ENCODE measurements at regions not wholly inside any gene's neighbourhood (a gene's known extent, or its start where the extent isn't known, plus 50 kb on each side); places are given as distances from the start of the nearest gene placed in this dataset.

DNA sequence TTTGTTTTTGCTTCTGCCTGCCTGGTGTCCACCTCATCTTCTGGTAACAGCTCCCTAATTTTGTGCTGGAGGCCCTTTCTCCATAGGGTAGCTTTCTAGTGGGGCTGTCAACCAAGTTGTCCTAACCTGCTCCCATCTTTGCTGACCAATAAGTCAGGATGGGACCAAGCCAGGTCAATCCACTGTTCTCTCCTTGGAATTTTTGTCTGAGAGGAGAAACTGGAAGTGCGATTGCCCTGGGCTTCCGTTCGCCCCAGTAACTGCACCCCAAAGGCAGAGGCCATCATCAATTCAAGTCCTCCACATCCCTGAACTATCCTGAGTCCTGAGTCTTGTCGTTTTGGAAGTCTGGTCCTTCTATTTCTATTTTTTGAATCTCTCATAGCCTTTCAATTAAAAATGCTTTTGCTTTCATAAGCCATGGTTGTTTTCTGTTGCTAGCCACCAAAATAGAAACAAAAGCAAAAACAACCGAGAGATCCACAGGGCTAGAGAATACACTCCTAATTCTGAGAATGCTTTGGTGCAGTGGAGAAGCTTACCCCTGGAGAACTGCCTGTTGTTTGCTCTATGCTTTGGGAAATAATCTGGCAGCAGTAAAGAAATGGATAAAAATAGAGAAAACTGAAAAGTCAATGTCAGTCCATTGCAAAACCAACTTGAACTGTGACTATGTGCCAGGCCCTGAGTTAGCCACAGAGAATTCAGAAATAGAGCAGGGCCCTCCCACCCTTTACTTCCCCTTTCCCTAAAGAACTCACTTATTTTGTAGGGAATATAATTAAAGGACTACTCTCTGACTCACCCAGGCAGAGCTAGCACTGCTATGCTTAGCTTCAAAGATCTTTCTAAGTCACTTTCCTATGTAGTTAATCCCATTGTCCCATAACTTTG, 368.1 kb downstream of the CXCL12 start:
- TF ChIP-seq, protein P1, sequence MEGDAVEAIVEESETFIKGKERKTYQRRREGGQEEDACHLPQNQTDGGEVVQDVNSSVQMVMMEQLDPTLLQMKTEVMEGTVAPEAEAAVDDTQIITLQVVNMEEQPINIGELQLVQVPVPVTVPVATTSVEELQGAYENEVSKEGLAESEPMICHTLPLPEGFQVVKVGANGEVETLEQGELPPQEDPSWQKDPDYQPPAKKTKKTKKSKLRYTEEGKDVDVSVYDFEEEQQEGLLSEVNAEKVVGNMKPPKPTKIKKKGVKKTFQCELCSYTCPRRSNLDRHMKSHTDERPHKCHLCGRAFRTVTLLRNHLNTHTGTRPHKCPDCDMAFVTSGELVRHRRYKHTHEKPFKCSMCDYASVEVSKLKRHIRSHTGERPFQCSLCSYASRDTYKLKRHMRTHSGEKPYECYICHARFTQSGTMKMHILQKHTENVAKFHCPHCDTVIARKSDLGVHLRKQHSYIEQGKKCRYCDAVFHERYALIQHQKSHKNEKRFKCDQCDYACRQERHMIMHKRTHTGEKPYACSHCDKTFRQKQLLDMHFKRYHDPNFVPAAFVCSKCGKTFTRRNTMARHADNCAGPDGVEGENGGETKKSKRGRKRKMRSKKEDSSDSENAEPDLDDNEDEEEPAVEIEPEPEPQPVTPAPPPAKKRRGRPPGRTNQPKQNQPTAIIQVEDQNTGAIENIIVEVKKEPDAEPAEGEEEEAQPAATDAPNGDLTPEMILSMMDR (IDR thresholded peaks at IDR 0.05; ENCODE audit: low read depth, low read length): no peak
- no peak overlapping the region for H3K4me3 ChIP-seq (replicated peaks in 1 of 2; ENCODE audit: low read depth in 2 of 2, low read length in 2 of 2)
- peak; percentile 29 to 72 for DNase-seq (ENCODE audit: low read depth in 2 of 2)

DNA sequence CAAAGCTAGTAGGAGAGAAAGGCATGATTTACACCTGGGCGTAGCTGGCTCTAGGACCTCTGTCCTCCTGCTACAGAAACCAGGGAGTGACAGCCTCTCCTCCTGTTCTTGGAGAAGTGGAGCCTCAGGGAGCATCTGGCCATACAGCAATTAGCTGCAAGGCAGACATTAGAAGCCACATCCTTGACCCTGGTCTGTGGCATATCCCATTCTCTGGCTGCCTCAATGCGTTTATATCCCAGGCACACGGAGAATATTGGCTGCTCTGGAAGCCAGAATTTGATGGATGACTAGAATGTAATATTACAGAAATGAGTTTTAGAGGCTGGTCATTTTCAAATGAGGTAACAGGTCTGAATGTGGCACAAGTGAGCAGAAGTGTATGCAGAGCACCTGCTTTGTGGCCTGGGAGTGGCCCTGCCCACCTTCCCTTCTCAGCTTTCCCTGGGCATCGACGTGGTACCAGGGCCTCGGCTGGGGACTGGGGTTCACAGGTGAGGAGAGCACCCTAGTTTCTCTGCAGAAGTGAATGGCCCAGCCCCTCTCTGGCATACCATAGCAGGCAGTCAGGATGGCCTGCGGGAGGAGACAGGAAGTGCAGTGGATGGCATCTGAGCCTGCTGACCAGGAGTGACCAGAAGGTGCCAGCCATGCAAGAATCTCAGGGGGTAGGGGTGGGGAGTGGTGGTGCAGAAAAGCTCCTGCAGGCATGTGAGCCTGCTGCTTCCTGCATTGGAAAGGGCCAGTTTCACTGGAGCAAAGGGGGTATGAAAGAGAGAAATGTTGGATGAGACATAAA, 367.2 kb upstream of the ZNF32 start:
- DNase-seq (ENCODE audit: low read depth in 2 of 2): no peak
- no peak overlapping the region for H3K4me3 ChIP-seq (replicated peaks in 1 of 2; ENCODE audit: low read depth in 2 of 2, low read length in 2 of 2)
- TF ChIP-seq, protein P1 (IDR thresholded peaks at IDR 0.05; ENCODE audit: low read depth, low read length): no peak

DNA sequence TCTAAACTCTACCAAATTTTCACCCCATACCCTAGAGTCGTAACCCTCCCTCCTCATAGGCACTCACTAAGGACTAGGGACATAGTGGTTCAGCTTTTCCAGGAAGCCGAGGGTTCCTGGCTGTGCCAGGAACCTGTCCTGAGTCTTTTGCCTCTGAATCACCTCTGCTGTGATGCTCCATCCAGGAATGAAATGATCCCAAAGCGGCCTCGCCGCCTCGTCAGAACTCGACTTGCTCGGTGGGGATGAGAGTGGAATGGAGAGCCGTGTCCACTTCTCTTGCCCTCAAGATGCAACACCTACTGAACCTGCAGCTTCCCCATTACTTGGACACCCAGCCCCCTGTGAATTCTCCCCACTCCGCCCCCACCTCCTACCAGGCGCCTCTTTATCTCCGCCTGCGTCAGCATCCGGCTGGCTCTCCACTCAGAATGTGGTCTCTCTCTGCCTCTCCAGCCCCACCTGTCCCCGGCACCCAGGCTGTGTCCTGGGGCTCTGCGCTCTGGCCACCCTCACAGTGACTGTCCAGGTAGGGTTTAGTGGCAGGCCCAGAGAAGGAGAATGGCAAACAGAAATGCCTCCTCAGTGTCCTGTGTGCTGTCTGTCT, 366.1 kb upstream of the ZNF32 start:
- TF ChIP-seq, protein P1 (IDR thresholded peaks at IDR 0.05; ENCODE audit: low read depth, low read length): no peak
- no peak overlapping the region for H3K4me3 ChIP-seq (replicated peaks in 1 of 2; ENCODE audit: low read depth in 2 of 2, low read length in 2 of 2)

DNA sequence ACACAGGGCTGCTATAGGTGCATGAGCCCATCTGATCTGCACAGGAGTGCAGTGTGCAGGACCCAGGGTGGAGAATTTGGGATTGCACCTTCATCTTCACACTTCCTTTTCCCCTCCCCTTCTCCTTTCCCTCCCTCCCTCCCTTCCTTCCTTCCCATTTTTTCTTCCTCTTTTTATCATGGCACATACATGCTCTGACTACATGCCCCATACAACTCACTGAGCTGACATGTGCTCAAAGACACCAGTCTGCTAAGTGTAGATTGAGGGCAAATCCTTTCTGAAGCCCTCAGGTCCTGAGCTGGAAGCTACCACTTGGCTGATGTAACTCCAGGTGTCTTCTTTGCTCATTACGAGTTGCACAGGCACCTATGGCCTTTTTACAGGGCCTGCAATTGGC, 365.3 kb upstream of the ZNF32 start:
- H3K4me3 ChIP-seq (replicated peaks in 1 of 2; ENCODE audit: low read depth in 2 of 2, low read length in 2 of 2): no peak overlapping the region
- TF ChIP-seq, protein P1 (IDR thresholded peaks at IDR 0.05; ENCODE audit: low read depth, low read length): no peak
- DNase-seq (ENCODE audit: low read depth in 2 of 2): no peak

More for the DNA sequence above, 366.1 kb upstream of the ZNF32 start:
- no peak for DNase-seq (ENCODE audit: low read depth in 2 of 2)

DNA sequence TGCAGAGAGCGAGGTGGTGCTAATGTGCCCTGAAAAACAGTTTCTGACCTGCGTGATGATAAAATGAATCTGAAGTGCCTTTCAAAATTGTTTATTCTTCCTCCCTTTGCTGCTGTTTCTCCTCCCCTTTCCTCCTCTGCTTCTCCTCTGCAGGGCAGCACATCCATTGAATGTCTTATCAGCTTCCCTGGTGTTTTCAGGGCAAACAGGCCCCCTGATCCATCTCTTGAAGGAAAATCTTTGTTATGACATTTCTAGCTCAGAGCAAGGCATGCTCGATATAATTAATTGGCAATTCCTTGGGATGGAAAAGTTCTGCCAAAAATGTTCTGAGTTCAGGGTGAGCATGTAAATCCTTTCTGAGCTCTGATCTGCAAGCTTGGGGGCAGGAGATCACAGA, 364.2 kb upstream of the ZNF32 start:
- no peak for DNase-seq (ENCODE audit: low read depth in 2 of 2)
- H3K4me3 ChIP-seq (replicated peaks in 1 of 2; ENCODE audit: low read depth in 2 of 2, low read length in 2 of 2): no peak overlapping the region
- TF ChIP-seq, protein P1 (IDR thresholded peaks at IDR 0.05; ENCODE audit: low read depth, low read length): no peak

DNA sequence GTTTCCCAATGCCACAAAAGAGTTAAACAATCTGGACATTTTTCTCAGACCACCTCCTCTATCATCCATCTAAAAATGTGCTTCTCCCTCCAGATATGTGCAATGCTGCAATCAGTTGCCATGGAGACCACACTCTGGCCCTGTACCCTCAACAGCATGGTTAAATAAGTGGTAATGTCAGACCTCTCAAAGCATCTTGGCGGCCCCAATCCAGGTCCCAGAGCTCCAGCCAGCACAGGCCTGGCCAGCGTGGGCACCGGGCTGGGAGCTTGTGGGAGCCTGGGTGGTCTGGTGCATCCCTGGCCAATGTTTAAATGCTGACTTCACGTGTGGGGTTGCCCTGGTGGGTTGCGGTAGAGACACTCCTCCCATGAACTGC, 362.9 kb upstream of the ZNF32 start:
- peak in 1 of 2 donors; percentile 33 for DNase-seq (ENCODE audit: low read depth in 2 of 2)
- H3K4me3 ChIP-seq (replicated peaks in 1 of 2; ENCODE audit: low read depth in 2 of 2, low read length in 2 of 2): no peak overlapping the region
- TF ChIP-seq, protein P1 (IDR thresholded peaks at IDR 0.05; ENCODE audit: low read depth, low read length): no peak

Data from cardiac fibroblast (primary cell).